GM18909 (cell line): ENCODE measurements at regions not wholly inside any gene's neighbourhood (a gene's known extent, or its start where the extent isn't known, plus 50 kb on each side); places are given as distances from the start of the nearest gene placed in this dataset.

Experiments
- ATAC-seq: cut with Tn5 transposase; IDR thresholded peaks from one replicate; pipeline ENCODE4 v1.9.1; 2021; ENCODE audit warnings: mild to moderate bottlenecking; ENCODE audit not compliant: unreplicated experiment, poor library complexity

- ATAC-seq = no peak
These were observed 78.4 kb upstream of the HS3ST5 start for GRCh38 chr6:114421199-114421598.

GRCh38 chr6:114419175-114419574, 76.4 kb upstream of the HS3ST5 start:
- ATAC-seq = peak; percentile 92

- no peak for ATAC-seq
These were observed 75.6 kb upstream of the HS3ST5 start for GRCh38 chr6:114418304-114418972.

- ATAC-seq = no peak
These were observed 64.7 kb upstream of the HS3ST5 start for GRCh38 chr6:114407426-114408035.

GRCh38 chr6:114404339-114404955, 61.6 kb upstream of the HS3ST5 start:
- ATAC-seq = no peak

DNA sequence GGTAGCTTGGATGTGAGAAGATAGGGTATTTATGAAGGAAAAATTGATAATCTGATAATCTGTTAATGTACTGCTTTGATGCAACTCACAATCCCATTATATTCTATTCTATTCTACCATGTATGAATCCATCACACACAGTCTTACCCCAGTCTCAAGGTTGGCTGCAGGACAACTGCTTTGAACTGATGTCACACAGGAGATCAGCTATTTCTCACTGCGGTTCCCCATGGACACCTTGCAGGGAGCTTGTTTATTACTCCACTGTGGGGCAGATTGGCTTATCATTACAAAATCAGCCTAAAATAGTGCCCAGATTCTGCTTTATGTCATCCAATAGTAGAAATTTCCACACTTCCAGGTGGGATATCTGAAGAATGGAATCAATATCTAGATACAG, 61.0 kb upstream of the HS3ST5 start:
- no peak for ATAC-seq

DNA sequence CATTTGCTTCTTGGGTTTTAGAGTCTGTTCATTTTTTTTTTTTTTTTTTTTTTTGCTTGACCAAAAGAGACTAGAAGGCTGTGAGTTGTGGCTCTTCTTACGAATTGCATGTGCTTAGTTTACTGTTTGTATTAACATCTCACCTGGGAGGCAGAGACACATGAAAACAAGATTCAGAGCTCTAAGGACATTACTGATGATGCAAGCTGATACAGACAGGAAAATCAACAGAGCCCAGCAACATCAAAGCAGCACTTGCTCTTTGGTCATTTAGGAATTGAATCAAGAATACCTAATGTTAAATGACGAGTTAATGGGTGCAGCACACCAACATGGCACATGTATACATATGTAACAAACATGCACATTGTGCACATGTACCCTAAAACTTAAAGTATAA, 55.7 kb upstream of the HS3ST5 start:
- no peak for ATAC-seq
